ENCODE measurements at regions not wholly inside any gene's neighbourhood (a gene's known extent, or its start where the extent isn't known, plus 50 kb on each side); places are given as distances from the start of the nearest gene placed in this dataset.

DNA sequence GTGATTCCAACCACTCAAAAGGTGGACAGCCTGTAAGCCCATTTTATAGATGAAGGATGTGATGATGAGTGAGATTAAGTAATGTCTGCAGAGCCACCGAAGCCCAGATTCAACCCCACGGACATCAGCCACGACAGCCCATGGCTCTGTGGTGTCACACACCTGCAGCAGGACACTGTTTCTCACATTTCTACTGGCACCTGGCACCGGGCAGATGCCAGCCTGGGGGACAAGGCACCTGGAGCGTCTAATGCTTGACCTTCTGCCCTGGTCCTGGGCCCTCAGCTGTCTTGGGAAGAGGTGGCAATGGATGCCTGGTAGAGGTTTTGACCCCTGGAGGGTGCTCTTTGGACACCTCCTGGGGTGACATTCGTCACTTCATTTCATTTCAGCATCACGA, 176.3 kb downstream of the ANAPC1 start:
- TF ChIP-seq, protein P1, sequence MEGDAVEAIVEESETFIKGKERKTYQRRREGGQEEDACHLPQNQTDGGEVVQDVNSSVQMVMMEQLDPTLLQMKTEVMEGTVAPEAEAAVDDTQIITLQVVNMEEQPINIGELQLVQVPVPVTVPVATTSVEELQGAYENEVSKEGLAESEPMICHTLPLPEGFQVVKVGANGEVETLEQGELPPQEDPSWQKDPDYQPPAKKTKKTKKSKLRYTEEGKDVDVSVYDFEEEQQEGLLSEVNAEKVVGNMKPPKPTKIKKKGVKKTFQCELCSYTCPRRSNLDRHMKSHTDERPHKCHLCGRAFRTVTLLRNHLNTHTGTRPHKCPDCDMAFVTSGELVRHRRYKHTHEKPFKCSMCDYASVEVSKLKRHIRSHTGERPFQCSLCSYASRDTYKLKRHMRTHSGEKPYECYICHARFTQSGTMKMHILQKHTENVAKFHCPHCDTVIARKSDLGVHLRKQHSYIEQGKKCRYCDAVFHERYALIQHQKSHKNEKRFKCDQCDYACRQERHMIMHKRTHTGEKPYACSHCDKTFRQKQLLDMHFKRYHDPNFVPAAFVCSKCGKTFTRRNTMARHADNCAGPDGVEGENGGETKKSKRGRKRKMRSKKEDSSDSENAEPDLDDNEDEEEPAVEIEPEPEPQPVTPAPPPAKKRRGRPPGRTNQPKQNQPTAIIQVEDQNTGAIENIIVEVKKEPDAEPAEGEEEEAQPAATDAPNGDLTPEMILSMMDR (IDR thresholded peaks at IDR 0.05) = no peak
- no peak overlapping the region for H3K27ac ChIP-seq

DNA sequence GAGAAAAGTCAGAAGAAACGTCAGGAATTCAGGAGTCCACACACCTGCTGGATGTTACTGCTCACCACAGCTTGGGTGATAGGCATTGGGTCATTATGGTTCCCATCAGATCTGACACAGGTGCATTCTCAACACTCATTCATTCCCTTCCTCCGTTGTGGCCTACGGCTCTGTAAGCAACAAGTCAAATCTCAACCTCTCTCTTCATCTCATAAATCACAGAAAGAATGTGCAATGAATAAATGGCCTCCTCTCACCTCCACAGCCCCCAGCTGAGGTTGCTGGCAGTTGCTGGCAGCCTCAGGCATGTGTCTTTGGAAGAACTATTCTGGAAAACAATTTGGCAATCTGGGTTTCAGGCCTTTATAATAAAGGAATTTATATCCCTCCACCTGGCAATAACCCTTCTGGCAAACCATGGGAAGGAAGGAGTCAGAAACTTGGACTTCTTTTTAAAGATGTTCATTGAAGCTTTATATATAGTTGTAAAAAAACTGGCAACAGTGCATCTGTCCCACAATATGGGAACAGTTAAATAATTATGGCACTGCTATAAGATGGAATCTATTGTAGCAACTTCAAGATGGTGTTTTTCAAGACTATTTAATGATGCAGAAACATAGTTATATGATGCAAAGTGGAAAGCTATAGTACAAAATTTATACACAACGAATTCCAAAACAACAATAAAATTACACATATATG, 175.4 kb downstream of the ANAPC1 start:
- no peak overlapping the region for H3K27ac ChIP-seq
- no peak for TF ChIP-seq ZFX (IDR thresholded peaks at IDR 0.05; ENCODE audit: borderline replicate concordance)
- TF ChIP-seq, protein P1 (IDR thresholded peaks at IDR 0.05) = no peak

DNA sequence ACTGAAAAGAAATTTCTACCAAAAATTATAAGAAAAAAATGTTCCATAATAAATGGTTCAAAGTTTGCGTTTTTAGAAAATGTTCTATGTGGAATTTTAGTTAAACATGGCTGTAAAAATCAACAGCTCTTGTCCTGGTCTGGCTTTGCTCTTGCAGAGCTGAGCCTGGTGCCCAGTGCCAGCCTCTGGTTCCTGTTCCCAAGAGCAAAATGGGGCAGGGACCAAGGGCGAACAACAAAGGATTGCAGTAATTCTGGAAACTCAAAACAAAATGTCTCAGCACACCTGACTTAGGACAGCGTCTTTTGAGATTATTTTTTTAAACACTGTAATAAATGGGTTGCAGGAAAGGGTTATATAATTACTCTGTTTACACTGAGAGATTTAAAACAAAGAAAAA, 174.7 kb downstream of the ANAPC1 start:
- TF ChIP-seq ZFX (IDR thresholded peaks at IDR 0.05; ENCODE audit: borderline replicate concordance) = no peak
- H3K27ac ChIP-seq = no peak overlapping the region

DNA sequence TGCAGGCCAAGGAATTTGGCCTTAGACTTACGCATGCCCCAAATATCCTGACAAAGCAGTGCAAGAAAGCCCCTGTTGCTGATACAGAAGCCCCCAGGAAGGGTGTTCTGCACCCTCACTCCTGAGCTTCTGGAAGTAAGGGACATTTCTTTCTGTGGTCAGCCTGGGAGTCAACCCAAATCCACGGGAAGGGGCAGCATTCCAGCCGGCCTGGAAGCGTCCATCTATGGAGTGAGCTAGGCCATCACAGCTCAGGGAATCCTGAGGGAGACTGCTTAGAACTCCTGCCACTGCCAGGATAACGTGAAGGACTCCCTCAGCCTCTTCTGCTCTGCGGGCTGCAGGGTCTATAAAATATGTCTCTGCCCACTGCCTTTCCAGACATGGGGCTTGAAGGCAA, 173.9 kb downstream of the ANAPC1 start:
- H3K27ac ChIP-seq = no peak overlapping the region
- no peak for TF ChIP-seq ZFX (IDR thresholded peaks at IDR 0.05; ENCODE audit: borderline replicate concordance)
- TF ChIP-seq, protein P1 (IDR thresholded peaks at IDR 0.05) = no peak

DNA sequence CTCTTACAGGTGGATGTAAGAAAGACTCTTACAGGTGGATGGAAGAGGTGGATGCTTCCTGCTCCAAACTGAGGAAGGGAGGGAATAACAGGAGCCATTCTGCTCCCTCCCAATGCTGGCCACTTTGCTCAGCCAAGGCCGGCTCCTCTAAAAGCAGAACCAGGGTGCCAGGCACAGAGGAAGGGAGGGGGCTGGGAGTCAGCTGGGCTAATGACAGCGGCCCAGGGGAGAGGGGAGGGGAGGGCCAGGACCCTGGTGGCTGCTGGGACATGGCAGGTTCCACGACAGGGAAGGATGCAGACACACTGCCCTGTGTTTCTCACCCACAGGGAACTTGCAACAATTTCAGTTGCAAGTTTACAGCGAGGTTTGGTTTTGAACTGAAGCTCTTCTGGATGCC, 173.4 kb downstream of the ANAPC1 start:
- TF ChIP-seq, protein P1 (IDR thresholded peaks at IDR 0.05) = no peak
- TF ChIP-seq ZFX (IDR thresholded peaks at IDR 0.05; ENCODE audit: borderline replicate concordance) = no peak
- no peak overlapping the region for H3K27ac ChIP-seq

DNA sequence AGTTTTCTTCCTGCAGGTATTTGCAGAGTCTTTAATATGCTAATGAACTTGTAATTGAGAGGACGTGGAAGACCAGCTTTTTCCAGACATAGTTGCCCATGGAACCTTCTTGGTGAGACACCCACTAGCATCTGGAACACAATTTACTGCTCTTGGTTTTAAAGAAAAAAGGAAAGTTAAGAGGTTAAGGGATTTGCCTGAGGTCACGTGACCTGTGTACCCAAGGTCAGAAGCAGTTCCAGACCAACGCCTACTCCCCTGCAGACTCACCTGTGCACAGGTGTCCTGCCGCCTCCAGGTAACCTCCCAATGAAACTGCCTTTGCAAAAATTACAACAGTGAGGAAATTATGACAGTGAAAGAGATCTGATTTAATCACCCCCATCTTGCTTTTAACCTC, 172.7 kb downstream of the ANAPC1 start:
- TF ChIP-seq, protein P1 (IDR thresholded peaks at IDR 0.05) = no peak
- no peak for TF ChIP-seq ZFX (IDR thresholded peaks at IDR 0.05; ENCODE audit: borderline replicate concordance)
- no peak overlapping the region for H3K27ac ChIP-seq

DNA sequence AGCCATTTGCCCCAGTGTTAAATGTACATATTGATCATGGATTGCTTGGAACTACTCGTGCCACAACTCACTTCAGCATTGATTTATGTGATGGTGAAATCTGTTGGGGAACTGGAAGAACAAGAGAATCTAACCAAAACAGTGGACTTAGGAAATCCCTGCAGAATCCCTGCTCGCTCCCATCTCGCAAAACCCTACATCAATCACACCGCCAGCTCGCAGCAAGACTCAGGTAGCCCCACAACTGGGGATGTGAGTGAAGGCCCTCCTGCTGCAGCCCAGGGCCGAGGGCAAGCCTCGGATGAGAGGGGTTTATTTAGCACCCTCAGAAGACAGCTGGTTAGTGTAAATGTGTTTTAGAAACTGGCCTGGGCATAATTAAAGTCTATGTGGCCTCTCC, 171.6 kb downstream of the ANAPC1 start:
- H3K27ac ChIP-seq = no peak overlapping the region

More for the DNA sequence above, 171.6 kb downstream of the ANAPC1 start:
- no peak for TF ChIP-seq ZFX (IDR thresholded peaks at IDR 0.05; ENCODE audit: borderline replicate concordance)
- TF ChIP-seq, protein P1 (IDR thresholded peaks at IDR 0.05) = no peak

All from 22Rv1 (cell line).